Activated CD8-positive, alpha-beta memory T cell treated with anti-CD3 and anti-CD28 coated beads, Interleukin-2, amount 50 U/mL, for 1 hour (primary cell): ENCODE measurements at regions not wholly inside any gene's neighbourhood (a gene's known extent, or its start where the extent isn't known, plus 50 kb on each side); places are given as distances from the start of the nearest gene placed in this dataset.

Experiments
- DNase-seq: peaks from one replicate; pipeline ENCODE4 v3.0.0-alpha.2; 2020; ENCODE audit errors: extremely low read depth

GRCh38 chr2:190783513-190784263 is 96.9 kb upstream of the GLS start:
- DNase-seq = no peak

DNA sequence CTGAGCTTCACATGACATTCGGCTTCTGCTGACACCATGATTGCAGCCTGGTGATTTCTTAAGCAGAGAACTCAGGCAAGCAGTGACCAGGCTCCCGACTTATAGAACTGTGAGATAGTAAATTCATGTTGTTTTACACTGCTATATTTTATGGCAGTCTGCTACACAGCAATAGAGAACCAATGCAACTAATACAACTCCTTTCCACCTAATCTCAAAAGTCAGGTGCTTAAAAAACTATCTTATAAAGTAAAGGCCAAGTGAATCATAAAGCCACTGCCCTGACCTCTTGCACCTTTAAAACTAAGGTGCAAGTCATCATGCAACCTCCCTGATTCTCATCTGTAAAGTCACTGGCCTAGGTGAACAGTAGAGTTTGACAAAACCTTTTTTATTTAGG is 95.3 kb upstream of the GLS start:
- DNase-seq = no peak

DNA sequence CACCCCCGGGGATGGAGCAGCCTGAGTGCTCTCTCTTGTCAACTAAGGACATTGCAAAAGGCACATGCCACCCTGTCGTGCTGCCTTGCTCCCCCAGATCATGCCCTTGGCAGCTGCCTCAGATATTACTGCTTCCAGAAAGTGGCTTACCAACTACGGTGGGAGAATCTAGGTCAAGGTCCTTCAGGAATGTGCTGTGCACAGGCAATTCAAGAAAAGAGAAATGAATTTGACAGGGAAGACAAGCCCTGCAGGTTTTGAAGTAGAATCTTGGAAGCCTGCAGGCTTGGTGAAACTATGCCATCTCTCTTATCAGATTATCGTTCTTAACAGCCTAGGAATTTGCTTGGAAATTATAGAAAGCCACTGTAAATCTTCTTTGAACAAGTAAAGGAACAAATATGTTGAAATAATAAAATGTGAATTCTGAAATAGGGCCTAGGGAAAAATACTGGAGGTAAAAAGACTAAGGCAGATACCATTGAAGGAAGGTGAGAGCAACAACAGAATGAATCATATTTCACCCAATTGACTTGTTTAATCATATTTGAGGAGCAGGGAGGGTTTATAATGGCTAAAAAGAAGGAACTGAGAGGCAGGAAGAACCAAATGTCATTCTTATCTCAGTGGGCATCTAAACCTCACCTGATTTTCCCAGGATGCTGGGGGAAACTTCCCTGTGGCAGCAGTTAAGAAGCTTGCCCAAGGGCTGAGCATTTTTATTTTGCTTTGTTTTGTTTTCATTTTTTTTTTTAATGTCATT is 94.0 kb upstream of the GLS start:
- DNase-seq = no peak

- no peak for DNase-seq
Measured at GRCh38 chr2:190787743-190788235, 92.8 kb upstream of the GLS start.

DNA sequence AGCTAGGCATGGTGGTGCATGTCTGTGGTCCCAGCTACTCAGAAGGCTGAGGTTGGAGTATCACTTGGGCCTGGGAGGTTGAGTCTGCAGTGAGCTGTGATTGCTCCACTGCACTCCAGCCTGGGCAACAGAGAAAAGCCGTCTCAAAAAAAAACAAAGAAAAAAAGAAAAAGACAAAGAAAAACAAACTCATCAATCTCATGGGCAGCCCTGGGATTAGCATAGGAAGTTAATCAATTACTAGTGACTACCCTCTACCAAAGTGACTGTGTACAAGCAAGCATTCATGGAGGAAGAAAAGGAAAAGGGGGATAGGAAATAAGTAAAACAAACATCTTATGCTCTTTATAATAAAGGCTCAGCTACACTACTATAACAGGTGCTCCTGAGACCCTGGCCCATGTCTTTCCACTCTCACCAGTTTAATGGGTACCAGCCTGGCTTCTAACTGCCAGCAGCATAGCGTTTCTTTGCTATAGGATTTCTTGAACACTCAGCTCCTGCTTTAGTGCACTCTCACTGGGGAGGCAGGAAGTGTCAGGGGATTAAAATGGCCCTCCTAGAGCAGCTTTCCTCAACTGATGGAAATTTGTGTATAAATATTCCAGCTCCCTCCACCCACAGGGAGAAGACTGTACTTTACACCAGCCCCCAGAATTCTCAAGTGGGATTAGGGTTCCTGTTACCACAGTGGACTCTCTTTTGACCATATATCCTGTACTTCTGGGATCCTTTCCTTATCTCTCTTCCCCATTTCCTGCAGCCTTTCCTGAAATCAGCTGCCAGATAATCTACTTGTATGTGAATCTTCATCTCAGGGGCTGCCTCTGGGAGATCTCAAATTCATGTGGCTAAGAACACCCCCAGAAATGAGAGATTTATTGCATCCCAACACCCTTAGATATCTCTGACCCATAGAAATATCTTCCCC is 91.3 kb upstream of the GLS start:
- no peak for DNase-seq

- no peak for DNase-seq
Measured at GRCh38 chr2:190791347-190791975, 89.2 kb upstream of the GLS start.

DNA sequence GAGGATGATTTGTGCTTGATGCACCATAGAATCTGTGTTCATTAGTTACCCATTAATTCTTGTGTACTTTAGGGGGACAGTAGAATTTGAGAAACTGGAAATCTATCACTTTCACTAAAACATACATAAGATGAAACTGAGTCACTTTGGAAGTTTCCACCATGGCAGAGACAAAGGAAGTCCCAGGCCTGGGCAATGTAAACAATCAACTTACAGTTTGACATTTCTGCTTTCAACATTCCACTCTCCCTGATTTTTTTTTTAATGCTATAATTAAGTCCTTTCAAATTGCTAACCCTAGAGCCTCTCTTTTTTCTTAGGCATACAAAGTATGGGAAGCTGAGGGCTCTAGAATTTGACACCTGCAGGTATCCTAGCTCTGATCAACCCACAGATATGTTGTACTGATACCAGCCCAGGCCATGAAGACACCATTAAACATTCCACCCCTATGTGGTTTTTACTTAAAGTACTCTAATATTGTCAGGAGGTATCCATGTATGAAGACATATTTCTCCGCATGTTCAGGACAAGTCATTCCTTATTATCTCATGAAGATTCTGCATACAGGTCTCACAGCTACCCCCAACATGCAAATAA is 88.5 kb upstream of the GLS start:
- DNase-seq = no peak

DNA sequence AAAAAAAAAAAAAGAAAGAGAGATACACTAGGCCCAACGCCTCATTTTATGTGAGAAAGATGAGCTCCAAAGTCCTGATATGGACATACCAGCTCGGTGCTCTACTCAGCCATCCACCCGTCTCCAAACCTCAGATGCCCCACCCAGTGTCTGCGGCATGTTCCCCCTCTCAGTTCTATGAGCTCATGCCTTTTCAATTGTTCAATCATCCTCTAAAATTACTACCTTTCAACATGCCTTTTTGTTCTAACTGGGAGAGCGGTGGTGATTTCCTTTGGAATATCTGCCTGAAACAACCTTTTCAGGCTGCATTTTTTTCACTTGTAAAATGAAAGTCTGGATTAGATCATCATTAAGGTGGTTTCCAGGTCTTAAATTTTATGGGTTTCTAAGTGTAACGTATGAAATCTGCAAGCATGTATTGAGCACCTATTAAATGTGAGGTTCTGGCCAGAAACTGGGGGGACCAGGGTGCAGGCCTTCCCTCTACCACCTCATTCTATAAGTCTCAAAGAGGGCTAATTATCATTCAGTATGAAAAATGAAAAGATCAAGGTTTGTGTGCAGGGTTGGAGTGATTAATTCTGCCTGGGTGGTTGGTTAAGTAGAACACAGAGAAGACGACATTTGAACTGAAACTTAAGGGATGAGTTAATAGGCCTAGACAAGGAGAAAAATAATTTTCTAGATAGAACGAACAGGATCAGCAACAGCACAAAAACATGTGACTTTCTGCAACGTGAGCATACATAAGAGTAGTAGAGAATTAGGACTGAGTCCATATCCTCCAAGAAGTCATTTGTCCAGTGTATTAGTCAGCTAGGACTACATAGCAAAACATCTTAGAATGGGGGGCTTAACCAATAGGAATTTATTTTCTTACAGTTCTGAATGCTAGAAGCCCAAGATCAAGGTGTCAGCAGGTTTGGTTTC is 87.4 kb upstream of the GLS start:
- no peak for DNase-seq

DNA sequence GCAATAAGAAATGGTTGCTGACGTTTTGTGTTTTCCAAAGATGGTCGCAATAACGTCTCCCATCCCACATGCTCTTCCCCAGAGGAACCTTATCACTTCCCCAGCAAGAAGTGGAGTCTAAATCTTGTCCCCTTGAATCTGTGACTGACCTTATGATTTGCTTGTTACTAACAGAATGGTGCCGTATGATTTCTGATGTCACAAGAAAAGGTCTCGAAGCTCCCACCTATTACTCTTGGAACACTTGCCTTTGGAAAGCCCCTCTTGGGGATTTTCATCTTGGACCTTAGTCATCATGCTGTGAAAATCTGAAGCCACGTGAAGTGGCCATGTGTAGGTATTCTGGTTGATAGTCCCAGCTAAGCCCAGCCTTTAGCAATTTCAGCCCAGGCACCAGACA is 86.2 kb upstream of the GLS start:
- DNase-seq = no peak

GRCh38 chr2:190794790-190795189 is 85.8 kb upstream of the GLS start:
- DNase-seq = no peak

GRCh38 chr2:190795686-190796085 is 84.9 kb upstream of the GLS start:
- DNase-seq = no peak

DNA sequence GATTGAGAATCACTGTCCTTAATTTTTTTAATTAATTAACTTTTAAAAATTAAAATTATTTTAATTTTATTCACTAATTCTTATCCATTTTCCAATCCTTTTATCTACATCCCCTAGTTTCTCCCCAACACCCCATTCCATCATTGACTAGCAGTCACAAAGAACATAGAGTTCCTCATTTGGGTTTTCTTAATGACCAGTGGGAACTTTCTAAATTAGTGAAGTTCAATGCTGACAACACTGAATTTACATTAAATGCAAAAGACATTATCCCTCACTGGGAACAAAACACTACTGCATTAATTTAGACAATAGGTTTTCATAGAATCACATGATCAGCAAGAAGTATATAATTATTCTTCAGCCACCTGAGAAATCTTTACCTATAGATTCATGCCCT is 80.6 kb upstream of the GLS start:
- no peak for DNase-seq

DNA sequence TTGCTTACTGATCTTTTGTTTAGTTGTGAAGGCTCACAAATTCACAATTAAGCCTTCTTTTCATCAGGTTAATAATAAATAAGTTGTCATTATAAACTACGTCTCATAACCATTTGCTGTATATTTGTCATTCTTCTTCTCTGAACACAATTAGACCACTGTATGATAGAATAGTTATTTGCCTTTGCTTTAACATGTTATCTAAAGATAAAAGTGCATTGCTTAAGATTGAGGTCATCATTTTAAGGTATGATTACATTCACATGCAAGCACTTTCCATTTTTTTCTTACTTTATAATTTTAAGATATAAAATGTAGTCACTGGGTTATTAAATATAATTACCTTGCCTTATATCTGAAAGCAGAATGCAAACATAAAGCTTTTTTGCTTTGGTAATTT is 80.1 kb upstream of the GLS start:
- no peak for DNase-seq

DNA sequence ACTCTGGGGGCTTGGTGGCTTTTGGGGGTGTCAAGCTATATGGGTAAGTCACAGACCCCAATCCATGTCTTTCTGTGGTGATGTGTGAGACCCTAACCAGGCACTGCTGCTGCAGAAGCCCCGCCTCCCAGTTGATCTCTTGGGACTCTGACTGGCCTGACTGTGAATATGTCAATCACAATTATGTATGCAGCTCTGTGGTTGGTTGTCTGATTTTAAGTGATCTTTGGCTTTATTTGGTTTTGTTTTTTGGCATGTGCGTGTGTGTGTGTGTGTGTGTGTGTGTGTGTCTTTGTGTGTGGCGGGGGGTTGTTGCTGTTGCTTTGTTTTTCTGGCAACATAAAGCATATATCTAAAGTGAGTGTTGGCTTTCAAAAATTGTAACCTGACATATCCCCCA is 78.5 kb upstream of the GLS start:
- no peak for DNase-seq

DNA sequence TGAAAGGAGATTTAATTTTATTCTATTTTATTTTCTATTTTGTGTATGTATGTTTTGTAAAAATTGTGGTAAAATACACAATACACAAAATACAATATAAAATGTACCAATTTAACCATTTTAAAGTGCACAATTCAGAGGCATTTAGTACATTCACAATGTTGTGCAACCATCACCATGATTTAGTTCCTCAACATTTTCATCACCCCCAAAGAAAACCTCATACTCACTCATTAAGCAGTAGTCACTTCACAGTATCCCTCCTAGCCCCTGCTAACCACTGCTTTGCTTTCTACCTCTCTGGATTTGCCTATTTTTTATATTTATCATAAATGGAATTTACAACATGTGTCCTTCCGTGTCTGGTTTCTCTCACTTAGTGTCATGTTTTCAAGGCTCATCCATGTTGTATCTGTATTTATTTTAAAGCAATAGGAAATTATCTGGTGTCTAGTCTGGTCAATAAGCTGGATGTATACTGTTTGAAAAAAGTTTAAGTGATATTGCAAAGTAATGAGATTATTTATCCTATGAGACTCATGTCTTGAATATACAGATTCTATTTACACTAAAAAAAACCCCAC is 77.9 kb upstream of the GLS start:
- DNase-seq = no peak

DNA sequence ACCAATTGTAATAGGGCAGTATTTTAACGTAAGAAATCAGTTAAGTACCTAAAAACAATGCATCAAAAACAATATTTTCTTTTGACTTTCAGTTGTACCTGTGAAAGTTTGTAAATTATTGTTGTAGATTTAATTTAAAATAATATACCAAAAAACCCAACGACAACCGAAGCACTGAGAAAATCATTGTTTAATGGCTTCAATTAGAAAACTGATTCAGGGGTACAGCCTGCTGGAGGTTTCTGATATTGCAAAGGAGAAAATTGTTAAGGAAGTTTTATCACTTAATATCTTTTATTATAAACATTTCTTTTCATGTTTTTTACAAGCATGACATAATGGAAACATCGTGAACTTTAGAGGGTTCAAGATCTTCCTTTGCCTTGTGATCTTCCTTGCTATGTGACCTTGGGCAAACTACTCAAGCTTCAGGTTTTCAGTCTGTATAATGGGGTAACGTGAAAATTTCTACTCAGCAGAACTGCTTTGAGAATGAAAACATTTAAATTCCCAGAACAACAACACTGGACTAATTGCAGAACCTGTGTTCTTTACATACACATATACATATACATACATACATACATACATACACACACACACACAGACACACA is 76.3 kb upstream of the GLS start:
- DNase-seq = no peak

- DNase-seq = no peak
Measured at GRCh38 chr2:190805126-190805525, 75.5 kb upstream of the GLS start.

DNA sequence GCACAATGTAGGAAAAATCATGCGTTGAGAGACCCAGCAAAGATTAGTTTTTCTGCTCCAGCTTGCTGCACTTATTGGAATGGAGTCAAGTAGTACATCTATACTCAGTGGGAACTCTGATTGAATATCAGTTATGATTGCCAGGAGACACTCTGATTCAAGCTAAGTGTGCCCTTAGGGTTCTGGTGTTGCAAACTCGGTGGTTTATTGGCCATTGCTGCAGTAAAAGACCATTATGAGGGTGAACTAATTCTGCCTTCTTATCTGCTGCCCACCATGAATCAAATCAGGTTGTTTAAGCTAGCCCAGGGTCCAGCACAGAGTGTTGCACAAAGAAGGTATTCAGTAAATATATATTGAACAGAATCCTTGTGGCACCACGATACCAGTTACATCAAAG is 74.8 kb upstream of the GLS start:
- DNase-seq = no peak

- DNase-seq = no peak
Measured at GRCh38 chr2:190807886-190808285, 72.7 kb upstream of the GLS start.
